LNCaP clone FGC (cell line): ENCODE measurements at regions not wholly inside any gene's neighbourhood (a gene's known extent, or its start where the extent isn't known, plus 50 kb on each side); places are given as distances from the start of the nearest gene placed in this dataset.

Experiments used
- DNase-seq: peaks from one replicate; pipeline ENCODE4 v3.0.0-alpha.2; 2011; ENCODE audit warnings: low read depth
- H3K4me3 ChIP-seq: 2 replicates; pipeline ENCODE4 v1.5.1; 2011; ENCODE audit warnings: mild to moderate bottlenecking, low read depth, low read length, control low read depth
- CTCF ChIP-seq: IDR thresholded peaks from 2 replicates; pipeline ENCODE4 v1.5.1; 2012; ENCODE audit warnings: mild to moderate bottlenecking; ENCODE audit not compliant: control insufficient read depth, insufficient read depth; ENCODE audit errors: extremely low read depth

- TF ChIP-seq CTCF: no peak
These were observed 552.4 kb downstream of the TUSC7 start for GRCh38 chr3:117261983-117262421.

GRCh38 chr3:117263270-117263669 lies 553.7 kb downstream of the TUSC7 start:
- no peak for DNase-seq
- no peak overlapping the region for H3K4me3 ChIP-seq
- TF ChIP-seq CTCF: no peak

More at GRCh38 chr3:117261983-117262421, 552.4 kb downstream of the TUSC7 start:
- H3K4me3 ChIP-seq: no peak overlapping the region
- DNase-seq: peak; percentile 79

GRCh38 chr3:117263745-117264144 lies 554.2 kb downstream of the TUSC7 start:
- no peak for TF ChIP-seq CTCF
- no peak overlapping the region for H3K4me3 ChIP-seq

GRCh38 chr3:117264204-117264994 lies 554.8 kb downstream of the TUSC7 start:
- no peak for DNase-seq
- no peak for TF ChIP-seq CTCF
- no peak overlapping the region for H3K4me3 ChIP-seq

More at GRCh38 chr3:117263745-117264144, 554.2 kb downstream of the TUSC7 start:
- DNase-seq: no peak

GRCh38 chr3:117266806-117267205 lies 557.2 kb downstream of the TUSC7 start:
- TF ChIP-seq CTCF: no peak
- no peak for DNase-seq
- H3K4me3 ChIP-seq: no peak overlapping the region

GRCh38 chr3:117268318-117268717 lies 558.7 kb downstream of the TUSC7 start:
- H3K4me3 ChIP-seq: no peak overlapping the region
- no peak for DNase-seq
- TF ChIP-seq CTCF: no peak

- no peak overlapping the region for H3K4me3 ChIP-seq
- no peak for TF ChIP-seq CTCF
- DNase-seq: no peak
These were observed 562.7 kb downstream of the TUSC7 start for GRCh38 chr3:117272274-117272673.
